Fibroblast of skin of right biceps (primary cell): ENCODE measurements at regions not wholly inside any gene's neighbourhood (a gene's known extent, or its start where the extent isn't known, plus 50 kb on each side); places are given as distances from the start of the nearest gene placed in this dataset.
A peak's percentile ranks its signal among the peaks of the same experiment; 100 is the strongest.

ENCODE experiments used
- DNase-seq: peaks from one replicate; pipeline ENCODE4 v3.0.0-alpha.2; 2013

GRCh38 chr1:36717431-36717830, 234.7 kb upstream of the CSF3R start:
- DNase-seq: no peak

GRCh38 chr1:36715797-36716196, 233.1 kb upstream of the CSF3R start:
- no peak for DNase-seq

- DNase-seq: no peak
Measured at GRCh38 chr1:36714301-36714700, 231.6 kb upstream of the CSF3R start.

- no peak for DNase-seq
Measured at GRCh38 chr1:36711480-36711879, 228.8 kb upstream of the CSF3R start.

DNA sequence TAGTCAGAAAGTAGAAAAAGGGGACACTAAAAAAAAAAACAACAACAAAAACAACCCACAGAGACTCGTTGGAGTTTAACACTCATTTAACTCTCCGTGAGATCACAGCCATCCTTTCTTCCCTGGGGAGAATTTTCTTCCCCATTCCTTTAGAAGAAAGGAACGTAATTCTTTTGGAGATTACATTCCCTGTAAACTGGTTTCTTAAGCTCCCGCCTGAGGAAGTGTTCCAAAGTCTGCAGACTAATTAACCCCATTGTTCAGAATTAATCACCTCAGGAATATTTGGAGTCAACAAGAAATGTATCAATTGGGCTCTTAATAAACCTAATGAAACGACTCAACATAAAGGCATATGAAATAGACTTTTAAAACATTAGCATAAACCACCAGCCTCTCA, 228.2 kb upstream of the CSF3R start:
- DNase-seq: no peak

DNA sequence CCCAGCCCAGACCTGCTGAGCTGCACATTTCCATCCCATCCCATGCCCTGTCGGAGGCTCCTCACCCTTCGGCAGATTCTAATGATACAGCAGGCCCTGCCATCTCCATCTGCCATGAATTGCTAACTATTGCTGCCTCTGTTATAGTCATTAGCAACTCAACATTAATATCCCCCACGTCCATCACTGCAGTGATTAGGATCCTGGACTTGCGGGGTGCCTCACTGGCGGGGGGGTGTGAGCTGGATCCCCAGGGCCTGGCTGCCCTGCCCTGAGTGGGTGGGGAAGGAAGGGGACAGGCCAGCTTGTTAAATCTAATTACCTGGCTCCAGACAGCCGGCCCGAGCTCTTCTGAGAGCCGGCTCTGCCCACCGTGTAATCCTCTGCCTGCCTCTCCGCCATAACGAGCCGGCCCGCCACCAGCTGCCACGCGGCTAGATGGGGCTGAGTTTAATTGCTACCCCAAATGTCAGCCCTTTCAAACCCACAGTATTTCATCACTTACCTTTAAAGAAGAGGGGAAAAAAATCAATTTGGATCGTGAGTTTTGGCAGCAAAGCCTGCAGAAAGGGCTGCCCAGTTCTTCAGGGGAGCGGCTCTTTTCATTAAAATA, 227.3 kb upstream of the CSF3R start:
- DNase-seq: no peak

DNA sequence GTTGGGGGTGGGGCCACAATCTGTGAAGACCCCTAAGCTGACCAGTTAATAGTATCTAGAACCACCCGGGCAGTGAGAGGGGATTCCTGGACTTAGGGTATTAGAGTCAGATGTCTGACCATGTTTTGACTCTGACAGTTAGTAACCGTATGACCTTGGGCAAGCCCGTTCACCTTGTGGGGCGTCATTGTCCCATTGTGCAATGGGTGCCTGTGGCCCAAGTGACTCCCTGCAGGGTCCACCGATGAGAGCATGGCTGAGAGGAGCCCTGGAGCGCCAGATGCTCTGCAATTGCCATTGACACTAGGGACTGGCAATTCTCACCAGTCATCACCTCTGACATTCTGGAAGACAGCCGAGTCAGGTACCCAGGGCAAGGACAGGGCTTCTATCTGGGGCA, 225.9 kb upstream of the CSF3R start:
- no peak for DNase-seq

GRCh38 chr1:36707221-36707620, 224.5 kb upstream of the CSF3R start:
- DNase-seq: no peak

DNA sequence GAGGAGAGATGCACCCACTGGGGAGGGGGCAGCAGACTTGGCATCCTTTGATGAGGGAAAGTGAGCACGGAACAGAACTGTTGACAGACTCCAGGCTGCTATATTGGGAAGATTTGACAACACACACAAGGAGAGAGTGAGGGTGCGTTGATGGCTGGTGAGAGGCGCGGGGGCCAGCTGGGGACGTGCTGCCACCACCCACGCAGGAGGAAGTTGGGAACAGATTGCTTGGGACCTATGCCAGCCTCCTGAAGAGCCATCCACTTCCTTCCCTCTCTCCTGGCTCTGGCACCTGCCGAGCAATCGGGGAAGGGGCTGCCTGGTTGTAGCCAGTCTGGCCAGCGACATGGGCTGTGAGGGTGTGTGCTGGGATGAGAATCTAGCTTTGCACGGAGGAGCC, 223.7 kb upstream of the CSF3R start:
- no peak for DNase-seq

GRCh38 chr1:36705629-36706028, 222.9 kb upstream of the CSF3R start:
- no peak for DNase-seq

GRCh38 chr1:36703526-36704208, 221.0 kb upstream of the CSF3R start:
- peak; percentile 48 for DNase-seq

DNA sequence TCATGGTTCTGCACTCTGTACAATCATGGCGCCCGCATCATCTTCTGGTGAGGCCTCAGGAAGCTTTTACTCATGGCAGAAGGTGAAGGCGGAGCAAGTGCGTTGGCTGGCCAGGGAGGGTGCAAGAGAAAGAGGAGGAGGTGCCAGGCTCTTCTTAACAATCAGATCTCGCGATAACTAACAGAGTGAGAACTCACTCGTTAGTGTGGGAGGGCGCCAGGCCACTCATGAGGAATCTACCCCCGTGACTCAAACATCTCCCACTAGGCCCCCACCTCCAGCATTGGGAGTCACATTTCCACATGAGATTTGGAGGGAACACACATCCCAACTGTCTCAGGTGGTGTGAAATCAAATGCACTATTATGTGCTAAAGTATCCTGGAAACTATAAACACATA, 220.2 kb upstream of the CSF3R start:
- no peak for DNase-seq

GRCh38 chr1:36699113-36699911, 216.6 kb upstream of the CSF3R start:
- no peak for DNase-seq

DNA sequence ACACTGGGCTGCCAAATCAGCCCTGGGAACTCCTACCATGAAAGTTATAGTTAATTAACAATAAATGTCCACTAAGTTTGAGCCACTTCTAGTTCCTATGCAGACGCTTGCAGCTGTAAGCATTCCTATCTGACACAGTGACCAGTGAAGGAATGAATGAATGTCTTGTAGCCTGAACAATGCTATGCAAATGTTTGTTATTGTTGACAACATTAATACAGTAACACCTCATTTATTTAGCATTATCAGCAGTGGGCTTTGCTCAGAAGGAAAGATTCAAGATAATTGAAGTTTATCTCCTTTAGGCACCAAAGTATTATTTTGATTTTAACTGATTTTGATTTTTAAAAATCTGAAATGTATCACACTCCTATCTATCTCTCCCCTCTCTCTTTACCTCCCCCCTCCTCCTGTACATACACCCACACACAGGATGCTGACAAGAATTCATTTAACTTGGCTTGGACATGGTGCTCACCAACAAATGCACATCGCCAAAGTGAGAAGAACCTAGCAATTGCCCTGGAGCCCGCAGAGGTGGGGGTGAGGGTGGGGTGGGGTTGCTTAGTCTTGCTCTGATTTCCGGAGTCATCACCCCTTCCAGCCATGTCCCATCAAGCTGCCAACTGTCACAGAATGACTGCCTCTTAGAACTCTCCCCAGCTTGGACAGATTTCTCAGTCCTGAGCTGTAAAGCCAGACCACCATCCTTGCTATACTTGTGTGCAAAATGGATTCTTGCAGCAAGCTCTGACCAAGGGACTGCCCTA, 215.3 kb upstream of the CSF3R start:
- no peak for DNase-seq

GRCh38 chr1:36696261-36696940, 213.7 kb upstream of the CSF3R start:
- DNase-seq: no peak

- DNase-seq: no peak
Measured at GRCh38 chr1:36693603-36694002, 210.9 kb upstream of the CSF3R start.

DNA sequence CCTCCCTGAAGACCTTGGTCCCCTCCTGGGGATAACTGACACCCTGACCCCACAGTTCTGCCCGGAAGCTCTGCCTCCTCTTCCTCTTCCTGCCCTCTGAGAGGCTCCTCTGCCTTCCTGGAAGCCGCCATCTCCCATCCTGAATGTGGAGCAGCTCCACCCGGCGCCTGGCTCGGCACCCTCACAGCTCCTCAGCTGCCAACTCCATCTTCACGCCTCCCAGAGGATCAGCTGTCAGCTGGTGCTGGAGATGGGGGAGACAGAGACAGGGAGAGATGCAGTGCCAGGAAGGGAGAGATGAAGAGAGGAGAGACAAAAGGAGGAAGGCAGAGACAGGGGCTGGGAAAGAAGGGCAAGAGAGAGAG, 210.4 kb upstream of the CSF3R start:
- no peak for DNase-seq

GRCh38 chr1:36692465-36693160, 209.9 kb upstream of the CSF3R start:
- DNase-seq: no peak

- no peak for DNase-seq
Measured at GRCh38 chr1:36691374-36691773, 208.7 kb upstream of the CSF3R start.

GRCh38 chr1:36689992-36690391, 207.3 kb upstream of the CSF3R start:
- no peak for DNase-seq

DNA sequence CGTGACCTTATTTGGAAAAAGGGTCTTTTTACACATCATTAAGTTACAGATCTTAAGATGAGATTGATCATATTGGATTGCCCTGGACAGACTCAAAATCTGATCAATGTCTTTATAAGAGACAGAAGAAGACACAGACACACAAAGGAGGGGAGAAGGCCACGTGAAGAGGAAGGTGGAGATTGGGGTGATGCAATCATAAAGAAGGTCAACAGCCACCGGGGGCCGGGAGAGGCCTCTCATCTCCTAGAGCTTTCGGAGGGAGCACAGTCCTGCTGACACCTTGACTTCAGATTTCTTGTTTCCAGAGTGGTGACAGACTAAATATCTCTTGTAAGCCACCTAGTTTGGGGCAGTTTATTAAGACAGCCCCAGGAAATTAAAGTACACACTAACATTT, 204.6 kb upstream of the CSF3R start:
- DNase-seq: no peak

- DNase-seq: no peak
Measured at GRCh38 chr1:36675931-36676562, 193.3 kb upstream of the CSF3R start.
